ENCODE measurements at regions not wholly inside any gene's neighbourhood (a gene's known extent, or its start where the extent isn't known, plus 50 kb on each side); places are given as distances from the start of the nearest gene placed in this dataset.
"Not testable (repeated sequence)": the region's sequence is repeated elsewhere in the genome, so short reads cannot be mapped to it uniquely, and the experiment has no call there.

- CTCF ChIA-PET; H2AK5ac ChIP-seq (ENCODE audit: low read depth, low read length); H3K14ac ChIP-seq (replicated peaks; ENCODE audit: low read depth, low read length); H3K4me3 ChIP-seq (ENCODE audit: insufficient read depth, low read depth, low read length); ATAC-seq (ENCODE audit: low read depth); H4K5ac ChIP-seq (ENCODE audit: low read depth, low read length); intact Hi-C loops (cut with micrococcal nuclease); H3K4me1 ChIP-seq (ENCODE audit: control insufficient read depth, insufficient read depth, low read length); H3K79me1 ChIP-seq (ENCODE audit: low read depth in 1 of 2, low read length in 2 of 2); H4K8ac ChIP-seq (ENCODE audit: low read depth in 2 of 2, low read length in 2 of 2); dilution Hi-C loops (cut with HindIII; ENCODE audit: low sequenced_read_pairs, unreplicated experiment); H3K18ac ChIP-seq (ENCODE audit: low read depth, low read length); H3K36me3 ChIP-seq (ENCODE audit: control insufficient read depth, insufficient read depth, low read length); H3K9me1 ChIP-seq (ENCODE audit: insufficient read depth, low read length); POLR2A ChIA-PET (ENCODE audit: unreplicated experiment); H2BK120ac ChIP-seq (ENCODE audit: low read depth, low read length); H2AFZ ChIP-seq (replicated peaks; ENCODE audit: low read length, poor library complexity); H3K27me3 ChIP-seq (ENCODE audit: control insufficient read depth, insufficient read depth, low read length); BruUV-seq (replicated peaks); H3K4me2 ChIP-seq (ENCODE audit: low read depth, low read length); H2BK15ac ChIP-seq (ENCODE audit: low read depth, low read length); H3K9ac ChIP-seq (ENCODE audit: low read depth, low read length); H2BK20ac ChIP-seq (ENCODE audit: low read depth, low read length); H4K20me1 ChIP-seq (ENCODE audit: insufficient read depth, low read length); H3K9me3 ChIP-seq (ENCODE audit: control insufficient read depth, insufficient read depth, low read length); in situ Hi-C loops (cut with MboI; ENCODE audit: low sequenced_read_pairs); H3K23ac ChIP-seq (ENCODE audit: low read depth, low read length); H3K4ac ChIP-seq (ENCODE audit: low read depth, low read length); H3K56ac ChIP-seq (ENCODE audit: extremely low read depth, insufficient read depth, low read length); H2AK9ac ChIP-seq (replicated peaks; ENCODE audit: low read depth, low read length, poor library complexity); H2BK5ac ChIP-seq (ENCODE audit: low read depth, low read length, poor library complexity, severe bottlenecking); DNase-seq; H4K91ac ChIP-seq (ENCODE audit: insufficient read depth, low read depth, low read length); H3K27ac ChIP-seq (ENCODE audit: insufficient read depth, low read length): not testable (repeated sequence)
- no CpG with 5 or more reads among the region's 6 CpGs for WGBS, 2 experiments (ENCODE audit: extremely low coverage in 2 of 2, insufficient read length in 1 of 2)
These were observed 1600.0 kb upstream of the NUDT12 start for GRCh38 chr5:105162557-105162956.

Measured in IMR-90 (cell line).